A549 (cell line): ENCODE measurements at regions not wholly inside any gene's neighbourhood (a gene's known extent, or its start where the extent isn't known, plus 50 kb on each side); places are given as distances from the start of the nearest gene placed in this dataset.

Experiments used
- ATAC-seq, 2 experiments: fragments of 200-7000 bp in 1 of 2; fragments of >200 bp in 1 of 2; cut with Nextera tagmentation in 1 of 2; cut with Tn5 transposase in 1 of 2; 3 replicates each; pipeline versions ENCODE4 v1.8.0 to v1.9.1; 2018 to 2020; ENCODE audit warnings: mild to moderate bottlenecking in 1 of 2, moderate library complexity in 1 of 2
- CTCF ChIA-PET: fragments of 300-600 bp; sonication (Branson Sonifier 250); formaldehyde crosslinking; extraction: SDS; loops from one replicate; lab custom pipeline; 2021; ENCODE audit warnings: antibody characterized with exemption, inconsistent platforms; lab: Yijun Ruan, JAX
- POLR2A ChIA-PET: fragments of 350-600 bp; formaldehyde crosslinking; extraction: SDS; loops from one replicate; lab custom pipeline; 2021; ENCODE audit warnings: antibody characterized with exemption, inconsistent platforms; lab: Yijun Ruan, JAX
- DNase-seq, 2 experiments: peaks; one replicate each; pipeline versions ENCODE4 v3.0.0 to v3.0.0-alpha.2; 2011 to 2016; ENCODE audit warnings: low read depth in 1 of 2, low spot score in 1 of 2
- FAIRE-seq: peaks from 2 replicates; lab custom pipeline; 2011; peaks lifted over from hg19 to GRCh38; lab: Jason Lieb, UNC
- H3K27ac ChIP-seq, 2 experiments: fragments of >200 bp; sonication (Bioruptor Twin); formaldehyde crosslinking; 3 replicates each; pipeline ENCODE4 v1.5.1; 2016 to 2017
- H3K4me1 ChIP-seq: fragments of >200 bp; sonication (Bioruptor Twin); formaldehyde crosslinking; 3 replicates; pipeline ENCODE4 v1.6.1; 2016
- H3K4me2 ChIP-seq: fragments of >200 bp; sonication (Bioruptor Twin); formaldehyde crosslinking; 3 replicates; pipeline ENCODE4 v1.6.1; 2016
- H3K4me3 ChIP-seq: fragments of >200 bp; sonication (Bioruptor Twin); formaldehyde crosslinking; 3 replicates; pipeline ENCODE4 v1.5.1; 2016
- H3K9me3 ChIP-seq: fragments of >200 bp; sonication (Bioruptor Twin); formaldehyde crosslinking; 3 replicates; pipeline ENCODE4 v1.6.1; 2016
- ATOH8 ChIP-seq: fragments of 250-450 bp; sonication (Bioruptor Pico); IDR thresholded peaks from 2 replicates; pipeline ENCODE4 v1.5.0; 2020; ENCODE audit warnings: low read depth, mild to moderate bottlenecking, moderate library complexity
- BHLHE40 ChIP-seq: IDR thresholded peaks from 2 replicates; pipeline ENCODE4 v1.6.1; 2012; ENCODE audit warnings: low read depth, low read length, inconsistent platforms
- CBX2 ChIP-seq: fragments of 200-600 bp; sonication (generic); IDR thresholded peaks from 2 replicates; pipeline ENCODE4 v1.6.1; 2016; ENCODE audit warnings: low read depth, mild to moderate bottlenecking, borderline replicate concordance
- CHD4 ChIP-seq: fragments of 200-600 bp; sonication (generic); IDR thresholded peaks from 2 replicates; pipeline ENCODE4 v1.6.1; 2016; ENCODE audit warnings: antibody characterized with exemption, mild to moderate bottlenecking, borderline replicate concordance
- EHMT2 ChIP-seq: fragments of 200-600 bp; sonication (generic); IDR thresholded peaks from 2 replicates; pipeline ENCODE4 v1.6.1; 2016; ENCODE audit warnings: antibody characterized with exemption, low read depth, mild to moderate bottlenecking, moderate library complexity
- FOSB ChIP-seq: fragments of 250-450 bp; sonication (Bioruptor Pico); IDR thresholded peaks from 2 replicates; pipeline ENCODE4 v1.5.0; 2020; ENCODE audit warnings: mild to moderate bottlenecking, moderate library complexity
- FOSL2 ChIP-seq, 2 experiments: fragments of 450-650 bp in 1 of 2; fragments of >200 bp in 1 of 2; sonication (Bioruptor Twin) in 1 of 2; formaldehyde crosslinking; IDR thresholded peaks; 2 replicates each; pipeline versions ENCODE4 v1.5.0 to v1.6.1; 2016 to 2020; ENCODE audit warnings: mild to moderate bottlenecking in 1 of 2, moderate library complexity in 1 of 2
- GATA3 ChIP-seq: IDR thresholded peaks from 2 replicates; pipeline ENCODE4 v1.6.1; 2012; ENCODE audit warnings: borderline replicate concordance
- HOXA7 ChIP-seq: fragments of 250-450 bp; sonication (Bioruptor Pico); IDR thresholded peaks from 2 replicates; pipeline ENCODE4 v1.5.0; 2020; ENCODE audit warnings: mild to moderate bottlenecking, moderate library complexity
- JUNB ChIP-seq: fragments of >200 bp; sonication (Bioruptor Twin); formaldehyde crosslinking; IDR thresholded peaks from 2 replicates; pipeline ENCODE4 v1.6.1; 2016
- MAFK ChIP-seq: fragments of 450-650 bp; IDR thresholded peaks from 2 replicates; pipeline ENCODE4 v1.6.1; 2014; ENCODE audit not compliant: partially characterized antibody
- MAZ ChIP-seq: fragments of 150-350 bp; IDR thresholded peaks from 2 replicates; pipeline ENCODE4 v1.6.1; 2014; ENCODE audit warnings: antibody characterized with exemption, low read depth, low read length, borderline replicate concordance
- PBX3 ChIP-seq: IDR thresholded peaks from 2 replicates; pipeline ENCODE4 v1.6.1; 2012
- RAD21 ChIP-seq, 2 experiments: fragments of >200 bp in 1 of 2; sonication (Bioruptor Twin) in 1 of 2; formaldehyde crosslinking in 1 of 2; IDR thresholded peaks in 1 of 2; conservative IDR thresholded peaks in 1 of 2; 2 replicates in 1 of 2; 3 replicates in 1 of 2; pipeline ENCODE4 v1.6.1; 2012 to 2018; ENCODE audit warnings: inconsistent platforms in 1 of 2
- RARB ChIP-seq: fragments of 250-450 bp; sonication (Bioruptor Pico); IDR thresholded peaks from 2 replicates; pipeline ENCODE4 v1.8.0; 2021; ENCODE audit warnings: mild to moderate bottlenecking, moderate library complexity
- RNF2 ChIP-seq: fragments of 200-600 bp; sonication (generic); IDR thresholded peaks from 2 replicates; pipeline ENCODE4 v1.6.1; 2016; ENCODE audit warnings: low read depth, mild to moderate bottlenecking, antibody characterized with exemption, moderate library complexity, borderline replicate concordance
- SMC3 ChIP-seq: fragments of >200 bp; sonication (Bioruptor Twin); formaldehyde crosslinking; IDR thresholded peaks from 3 replicates; pipeline ENCODE4 v1.6.1; 2018; ENCODE audit warnings: inconsistent platforms
- SREBF2 ChIP-seq: fragments of 450-650 bp; IDR thresholded peaks from 2 replicates; pipeline ENCODE4 v1.6.1; 2014; ENCODE audit warnings: mild to moderate bottlenecking, moderate library complexity
- TFCP2L1 ChIP-seq: fragments of 250-450 bp; sonication (Bioruptor Pico); IDR thresholded peaks from 2 replicates; pipeline ENCODE4 v1.5.0; 2021; ENCODE audit warnings: mild to moderate bottlenecking
- WGBS: methylation state at CpG from one replicate; pipeline ENCODE4 v1.1.6; 2017; ENCODE audit errors: missing lambda C conversion rate; 5-methylcytosine and 5-hydroxymethylcytosine counted together
- TF ChIP-seq, protein P1 (sequence below): fragments of >200 bp; sonication (Bioruptor Twin); formaldehyde crosslinking; IDR thresholded peaks from 3 replicates; pipeline ENCODE4 v1.6.1; 2016
- TF ChIP-seq, protein P2 (sequence below): fragments of 250-450 bp; sonication (Bioruptor Pico); IDR thresholded peaks from 2 replicates; pipeline ENCODE4 v1.5.0; 2021; ENCODE audit warnings: mild to moderate bottlenecking, moderate library complexity, borderline replicate concordance

DNA sequence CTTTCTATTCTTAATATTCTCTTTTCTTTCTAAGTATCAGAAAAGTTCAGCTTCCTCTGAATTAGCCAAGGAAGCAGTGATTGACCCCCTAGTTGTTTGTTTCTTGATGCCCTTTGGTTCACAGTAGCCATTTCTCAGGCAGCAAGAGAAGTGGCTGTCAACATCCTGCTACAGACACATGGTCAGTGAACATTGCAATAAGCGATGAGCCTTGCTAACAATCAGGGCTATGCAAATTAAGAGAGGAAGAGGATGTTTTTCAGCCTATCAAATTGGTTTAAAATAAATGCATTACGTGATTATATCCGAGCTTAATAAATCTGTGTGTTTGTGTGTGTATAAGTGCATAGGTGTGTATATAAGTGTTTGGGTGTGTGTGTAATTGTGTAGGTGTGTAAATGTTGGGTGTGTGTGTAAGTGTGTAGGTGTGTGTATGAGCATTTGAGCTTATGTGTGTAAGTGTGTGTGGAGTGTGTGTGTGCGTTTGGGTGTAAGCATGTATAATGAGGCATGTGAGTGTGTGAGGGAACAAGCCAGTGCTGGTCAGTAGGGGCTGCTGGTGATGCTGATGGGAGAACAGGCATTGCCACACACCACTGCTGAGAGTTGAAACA lies 78.1 kb upstream of the XCR1 start:
- 33% methylated on average over 4 of the region's 4 CpGs for WGBS
- H3K4me3 ChIP-seq, result no peak overlapping the region

GRCh38 chr3:46104706-46105105 lies 77.4 kb upstream of the XCR1 start:
- Histone ChIP-seq H3K4me3 (no peak overlapping the region), H3K4me2 (no peak overlapping the region), H3K9me3 (no peaks in the 10 kb centered on the region), H3K27ac (no peak overlapping the region), H3K4me1 (peaks cover 8% of the 10 kb centered on the region; the same call in 1 of the 3 replicates)
- CTCF ChIA-PET, result interaction anchor here (0.9 to 2.2 kb wide), 2 partner anchors 10 to 25 kb away, joined by 3 to 9 read pairs; no protein-coding TSS in a partner anchor
- POLR2A ChIA-PET, result no interaction called here
- 0% methylated on average over 1 of the region's 1 CpG for WGBS
- DNase-seq (no peak), FAIRE-seq (no peak), ATAC-seq (no peak)
- TF ChIP-seq RARB (CRISPR knock-in tag) (no peak), CBX2 (no peak), RNF2 (no peak), JUNB (no peak), TFCP2L1 (CRISPR knock-in tag) (no peak), ATOH8 (CRISPR knock-in tag) (no peak), MAFK (no peak), GATA3 (no peak), SREBF2 (no peak), FOSL2 (IDR thresholded peaks at IDR 0.05) (no peak), FOSL2 (CRISPR knock-in tag; IDR thresholded peaks at IDR 0.05) (no peak), RAD21 (conservative IDR thresholded peaks at IDR 0.05 in 1 of 2, IDR thresholded peaks at IDR 0.05 in 1 of 2) (no peak)
- TF ChIP-seq, protein P1, sequence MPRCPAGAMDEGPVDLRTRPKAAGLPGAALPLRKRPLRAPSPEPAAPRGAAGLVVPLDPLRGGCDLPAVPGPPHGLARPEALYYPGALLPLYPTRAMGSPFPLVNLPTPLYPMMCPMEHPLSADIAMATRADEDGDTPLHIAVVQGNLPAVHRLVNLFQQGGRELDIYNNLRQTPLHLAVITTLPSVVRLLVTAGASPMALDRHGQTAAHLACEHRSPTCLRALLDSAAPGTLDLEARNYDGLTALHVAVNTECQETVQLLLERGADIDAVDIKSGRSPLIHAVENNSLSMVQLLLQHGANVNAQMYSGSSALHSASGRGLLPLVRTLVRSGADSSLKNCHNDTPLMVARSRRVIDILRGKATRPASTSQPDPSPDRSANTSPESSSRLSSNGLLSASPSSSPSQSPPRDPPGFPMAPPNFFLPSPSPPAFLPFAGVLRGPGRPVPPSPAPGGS, result no peak
- TF ChIP-seq, all 56 proteins: peak for 0

More for the DNA sequence above, 78.1 kb upstream of the XCR1 start:
- FAIRE-seq (no peak), ATAC-seq (no peak), DNase-seq (no peak)
- POLR2A ChIA-PET, result no interaction called here
- Histone ChIP-seq H3K9me3 (no peaks in the 10 kb centered on the region), H3K4me2 (no peak overlapping the region), H3K27ac (no peak overlapping the region), H3K4me1 (peaks cover 10% of the 10 kb centered on the region; the same call in 1 of the 3 replicates)
- TF ChIP-seq BHLHE40 (no peak), HOXA7 (CRISPR knock-in tag) (no peak), CHD4 (no peak), EHMT2 (no peak), GATA3 (no peak), MAZ (no peak), PBX3 (no peak), FOSB (CRISPR knock-in tag) (no peak), JUNB (no peak), SMC3 (no peak), RAD21 (conservative IDR thresholded peaks at IDR 0.05 in 1 of 2, IDR thresholded peaks at IDR 0.05 in 1 of 2) (no peak)
- TF ChIP-seq, protein P2, sequence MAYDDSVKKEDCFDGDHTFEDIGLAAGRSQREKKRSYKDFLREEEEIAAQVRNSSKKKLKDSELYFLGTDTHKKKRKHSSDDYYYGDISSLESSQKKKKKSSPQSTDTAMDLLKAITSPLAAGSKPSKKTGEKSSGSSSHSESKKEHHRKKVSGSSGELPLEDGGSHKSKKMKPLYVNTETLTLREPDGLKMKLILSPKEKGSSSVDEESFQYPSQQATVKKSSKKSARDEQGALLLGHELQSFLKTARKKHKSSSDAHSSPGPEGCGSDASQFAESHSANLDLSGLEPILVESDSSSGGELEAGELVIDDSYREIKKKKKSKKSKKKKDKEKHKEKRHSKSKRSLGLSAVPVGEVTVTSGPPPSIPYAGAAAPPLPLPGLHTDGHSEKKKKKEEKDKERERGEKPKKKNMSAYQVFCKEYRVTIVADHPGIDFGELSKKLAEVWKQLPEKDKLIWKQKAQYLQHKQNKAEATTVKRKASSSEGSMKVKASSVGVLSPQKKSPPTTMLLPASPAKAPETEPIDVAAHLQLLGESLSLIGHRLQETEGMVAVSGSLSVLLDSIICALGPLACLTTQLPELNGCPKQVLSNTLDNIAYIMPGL, result no peak
- CTCF ChIA-PET, result interaction anchor here (0.9 to 2.2 kb wide), 2 partner anchors 10 to 26 kb away, joined by 3 to 9 read pairs; no protein-coding TSS in a partner anchor
